ENCODE measurements at regions not wholly inside any gene's neighbourhood (a gene's known extent, or its start where the extent isn't known, plus 50 kb on each side); places are given as distances from the start of the nearest gene placed in this dataset.
"Not testable (repeated sequence)": the region's sequence is repeated elsewhere in the genome, so short reads cannot be mapped to it uniquely, and the experiment has no call there.

GRCh38 chr6:19399406-19399805, 437.8 kb upstream of the ID4 start:
- no peak for DNase-seq (ENCODE audit: low spot score)

GRCh38 chr6:19404884-19405283, 432.3 kb upstream of the ID4 start:
- DNase-seq (ENCODE audit: low spot score): not testable (repeated sequence)

- DNase-seq (ENCODE audit: low spot score): no peak
Measured at GRCh38 chr6:19408331-19408730, 428.8 kb upstream of the ID4 start.

- no peak for DNase-seq (ENCODE audit: low spot score)
Measured at GRCh38 chr6:19410481-19410880, 426.7 kb upstream of the ID4 start.

GRCh38 chr6:19413323-19413722, 423.8 kb upstream of the ID4 start:
- no peak for DNase-seq (ENCODE audit: low spot score)

- DNase-seq (ENCODE audit: low spot score): no peak
Measured at GRCh38 chr6:19415605-19416326, 421.4 kb upstream of the ID4 start.

GRCh38 chr6:19416811-19417210, 420.4 kb upstream of the ID4 start:
- DNase-seq (ENCODE audit: low spot score): no peak

GRCh38 chr6:19417713-19418112, 419.5 kb upstream of the ID4 start:
- no peak for DNase-seq (ENCODE audit: low spot score)

GRCh38 chr6:19424853-19425252, 412.3 kb upstream of the ID4 start:
- DNase-seq (ENCODE audit: low spot score): no peak

- DNase-seq (ENCODE audit: low spot score): no peak
Measured at GRCh38 chr6:19427548-19427947, 409.6 kb upstream of the ID4 start.

- DNase-seq (ENCODE audit: low spot score): no peak
Measured at GRCh38 chr6:19432966-19433498, 404.1 kb upstream of the ID4 start.

GRCh38 chr6:19434065-19434464, 403.1 kb upstream of the ID4 start:
- no peak for DNase-seq (ENCODE audit: low spot score)

GRCh38 chr6:19435755-19436154, 401.4 kb upstream of the ID4 start:
- DNase-seq (ENCODE audit: low spot score): no peak

- no peak for DNase-seq (ENCODE audit: low spot score)
Measured at GRCh38 chr6:19438566-19439353, 398.4 kb upstream of the ID4 start.

- DNase-seq (ENCODE audit: low spot score): no peak
Measured at GRCh38 chr6:19440531-19440930, 396.6 kb upstream of the ID4 start.

GRCh38 chr6:19443411-19443810, 393.8 kb upstream of the ID4 start:
- DNase-seq (ENCODE audit: low spot score): no peak

- no peak for DNase-seq (ENCODE audit: low spot score)
Measured at GRCh38 chr6:19444041-19444440, 393.1 kb upstream of the ID4 start.

GRCh38 chr6:19444481-19444880, 392.7 kb upstream of the ID4 start:
- no peak for DNase-seq (ENCODE audit: low spot score)

GRCh38 chr6:19446570-19446969, 390.6 kb upstream of the ID4 start:
- DNase-seq (ENCODE audit: low spot score): no peak

GRCh38 chr6:19450651-19451050, 386.5 kb upstream of the ID4 start:
- DNase-seq (ENCODE audit: low spot score): no peak

GRCh38 chr6:19452495-19452894, 384.7 kb upstream of the ID4 start:
- DNase-seq (ENCODE audit: low spot score): no peak

GRCh38 chr6:19454001-19454720, 383.0 kb upstream of the ID4 start:
- no peak for DNase-seq (ENCODE audit: low spot score)

All from NAMALWA (cell line).